ENCODE measurements at regions not wholly inside any gene's neighbourhood (a gene's known extent, or its start where the extent isn't known, plus 50 kb on each side); places are given as distances from the start of the nearest gene placed in this dataset.

DNA sequence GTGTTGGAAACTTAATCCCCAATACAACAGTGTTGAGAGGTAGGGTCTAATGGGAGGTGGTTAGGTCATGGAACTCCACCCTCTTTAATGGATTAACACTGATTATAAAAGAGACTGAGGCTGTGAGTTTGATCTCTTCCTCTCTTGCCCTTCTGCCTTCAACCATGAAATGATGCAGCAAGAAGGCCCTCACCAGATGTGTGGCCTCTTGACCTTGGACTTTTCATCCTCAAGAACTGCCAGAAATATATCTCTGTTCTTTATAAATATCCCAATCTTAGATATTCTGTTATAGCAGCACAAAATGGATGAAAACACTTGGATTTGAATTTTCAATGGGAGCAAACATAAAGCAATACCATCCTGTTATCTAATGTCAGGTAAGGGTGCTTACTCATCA lies 67.6 kb downstream of the NMUR2 start:
- Mint-ChIP-seq H3K36me3 (ENCODE audit: low read depth) (no peaks in the 10 kb centered on the region), H3K27me3 (ENCODE audit: low read depth) (no peaks in the 10 kb centered on the region), H3K27ac (no peak overlapping the region), H3K4me1 (ENCODE audit: low read depth) (no peaks in the 10 kb centered on the region), H3K4me3 (no peak overlapping the region), H3K9me3 (ENCODE audit: insufficient read depth) (no peaks in the 10 kb centered on the region)
- POLR2A ChIA-PET: no interaction called here
- no peak for ATAC-seq
- CTCF ChIA-PET: interaction anchor here (0.6 kb wide), 1 partner anchor 23 kb away, joined by 3 read pairs; no protein-coding TSS in a partner anchor
- DNase-seq: no peak

DNA sequence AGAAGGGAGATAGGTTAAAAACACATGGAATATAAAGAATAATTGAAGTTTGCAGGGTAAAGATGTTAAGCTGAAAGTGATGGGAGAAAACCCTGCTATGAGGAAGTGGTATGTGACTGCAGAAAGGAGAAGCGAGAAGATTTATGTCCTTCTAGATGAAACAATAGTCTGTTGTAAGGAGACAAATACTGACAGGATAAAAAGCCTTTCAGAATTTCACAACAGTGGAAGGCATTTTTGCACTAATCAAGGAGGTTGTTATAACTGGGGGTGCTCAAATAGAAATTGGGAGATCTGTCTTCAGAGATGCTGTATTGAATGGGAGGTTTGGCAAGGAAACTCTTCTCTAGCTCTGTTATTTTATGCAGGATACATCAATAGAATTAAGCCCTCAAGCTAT lies 69.6 kb downstream of the NMUR2 start:
- H3K4me1 Mint-ChIP-seq (ENCODE audit: low read depth): no peaks in the 10 kb centered on the region
- no peaks in the 10 kb centered on the region for H3K27me3 Mint-ChIP-seq (ENCODE audit: low read depth)
- no peak for DNase-seq
- ATAC-seq: no peak
- H3K9me3 Mint-ChIP-seq (ENCODE audit: insufficient read depth): no peaks in the 10 kb centered on the region
- ChIA-PET CTCF (no interaction called here), POLR2A (no interaction called here)
- no peak overlapping the region for H3K27ac Mint-ChIP-seq
- H3K4me3 Mint-ChIP-seq: no peak overlapping the region
- no peaks in the 10 kb centered on the region for H3K36me3 Mint-ChIP-seq (ENCODE audit: low read depth)

DNA sequence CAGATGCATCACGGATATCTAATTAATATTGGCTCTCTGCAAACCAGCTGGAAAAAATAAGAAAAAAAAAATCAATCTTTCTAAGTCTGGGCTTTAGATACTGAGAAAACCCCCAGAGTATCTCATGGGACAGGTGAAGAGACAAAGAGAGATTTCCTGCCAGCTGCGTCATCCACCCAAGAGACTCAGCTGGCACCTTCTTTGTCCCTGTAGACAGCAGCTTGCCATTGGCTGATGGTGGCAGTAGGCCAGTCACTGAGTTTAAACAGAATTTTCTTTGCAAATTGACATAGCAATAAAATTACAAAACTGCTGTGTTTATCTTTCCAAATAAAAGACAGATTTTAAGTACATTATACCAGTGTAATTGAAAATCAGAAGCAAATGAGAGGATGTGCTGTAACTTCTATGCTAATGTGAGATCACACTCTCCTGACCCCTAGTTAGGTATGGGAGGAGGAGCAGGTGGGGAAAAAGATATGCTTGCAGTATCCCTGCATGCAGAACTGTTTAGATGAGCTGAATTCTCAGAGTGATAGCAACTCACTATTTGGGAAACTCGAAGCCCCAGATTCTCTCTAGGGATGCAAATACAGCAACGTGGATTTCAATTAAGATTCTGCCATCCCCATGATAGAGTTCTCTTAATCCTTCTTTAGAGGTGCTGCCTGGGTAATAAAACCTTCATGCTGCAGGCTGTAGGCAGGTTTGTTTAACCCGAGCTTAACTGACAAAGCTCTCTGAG lies 72.2 kb downstream of the NMUR2 start:
- ChIA-PET CTCF (interaction anchor here (2.0 kb wide), 1 partner anchor 17 kb away, joined by 4 read pairs; no protein-coding TSS in a partner anchor), POLR2A (no interaction called here)
- H3K9me3 Mint-ChIP-seq (ENCODE audit: insufficient read depth): no peaks in the 10 kb centered on the region
- no peaks in the 10 kb centered on the region for H3K36me3 Mint-ChIP-seq (ENCODE audit: low read depth)
- no peak overlapping the region for H3K27ac Mint-ChIP-seq
- H3K4me3 Mint-ChIP-seq: no peak overlapping the region
- ATAC-seq (no peak), DNase-seq (no peak)
- no peaks in the 10 kb centered on the region for H3K27me3 Mint-ChIP-seq (ENCODE audit: low read depth)
- no peaks in the 10 kb centered on the region for H3K4me1 Mint-ChIP-seq (ENCODE audit: low read depth)

DNA sequence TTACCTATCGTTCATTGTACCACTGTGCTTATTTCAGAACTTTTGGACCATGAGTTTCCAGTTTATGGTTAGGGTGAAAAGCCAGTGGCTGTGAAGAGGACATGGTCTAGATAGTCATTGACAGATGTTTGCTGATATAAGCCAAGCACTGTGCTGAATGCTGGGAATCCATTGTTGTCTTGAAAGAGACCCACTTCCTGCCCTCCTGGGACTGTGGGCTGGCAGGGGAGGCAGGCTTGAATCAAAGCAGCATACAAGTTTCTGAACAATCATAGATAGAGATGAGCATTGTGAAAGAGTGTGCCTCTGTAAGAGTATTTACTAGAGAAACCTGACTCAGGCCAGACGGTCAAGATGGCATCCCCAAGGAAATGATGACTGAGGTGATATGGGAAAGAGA lies 73.4 kb downstream of the NMUR2 start:
- ATAC-seq (no peak), DNase-seq (no peak)
- no peaks in the 10 kb centered on the region for H3K36me3 Mint-ChIP-seq (ENCODE audit: low read depth)
- H3K4me1 Mint-ChIP-seq (ENCODE audit: low read depth): no peaks in the 10 kb centered on the region
- no peaks in the 10 kb centered on the region for H3K27me3 Mint-ChIP-seq (ENCODE audit: low read depth)
- ChIA-PET CTCF (interaction anchor here (2.0 kb wide), 1 partner anchor 18 kb away, joined by 4 read pairs; no protein-coding TSS in a partner anchor), POLR2A (no interaction called here)
- no peak overlapping the region for H3K4me3 Mint-ChIP-seq
- H3K27ac Mint-ChIP-seq: no peak overlapping the region
- no peaks in the 10 kb centered on the region for H3K9me3 Mint-ChIP-seq (ENCODE audit: insufficient read depth)

DNA sequence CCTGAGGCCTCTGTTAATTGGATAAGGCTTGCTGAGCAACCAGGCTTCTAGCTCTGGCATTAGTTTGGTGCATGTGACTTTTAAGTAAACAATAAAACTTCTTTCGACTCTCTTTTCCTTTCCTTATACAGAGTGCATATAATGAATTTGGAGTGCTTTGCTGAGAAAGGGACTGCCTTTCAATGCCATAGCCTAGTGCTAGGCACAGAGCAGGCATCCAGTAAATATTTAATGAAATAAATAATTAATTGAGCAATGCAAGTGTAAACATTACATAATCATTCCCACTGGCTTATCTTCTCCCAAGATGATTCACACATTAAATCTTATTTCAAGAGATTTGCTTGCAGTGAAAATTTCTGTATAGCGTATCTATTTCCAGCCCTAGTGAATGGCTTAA lies 74.1 kb downstream of the NMUR2 start:
- CTCF ChIA-PET: no interaction called here
- Mint-ChIP-seq H3K27ac (no peak overlapping the region), H3K4me1 (ENCODE audit: low read depth) (no peaks in the 10 kb centered on the region), H3K27me3 (ENCODE audit: low read depth) (no peaks in the 10 kb centered on the region), H3K4me3 (no peak overlapping the region), H3K9me3 (ENCODE audit: insufficient read depth) (no peaks in the 10 kb centered on the region), H3K36me3 (ENCODE audit: low read depth) (no peaks in the 10 kb centered on the region)
- ATAC-seq (no peak), DNase-seq (no peak)
- POLR2A ChIA-PET: no interaction called here

DNA sequence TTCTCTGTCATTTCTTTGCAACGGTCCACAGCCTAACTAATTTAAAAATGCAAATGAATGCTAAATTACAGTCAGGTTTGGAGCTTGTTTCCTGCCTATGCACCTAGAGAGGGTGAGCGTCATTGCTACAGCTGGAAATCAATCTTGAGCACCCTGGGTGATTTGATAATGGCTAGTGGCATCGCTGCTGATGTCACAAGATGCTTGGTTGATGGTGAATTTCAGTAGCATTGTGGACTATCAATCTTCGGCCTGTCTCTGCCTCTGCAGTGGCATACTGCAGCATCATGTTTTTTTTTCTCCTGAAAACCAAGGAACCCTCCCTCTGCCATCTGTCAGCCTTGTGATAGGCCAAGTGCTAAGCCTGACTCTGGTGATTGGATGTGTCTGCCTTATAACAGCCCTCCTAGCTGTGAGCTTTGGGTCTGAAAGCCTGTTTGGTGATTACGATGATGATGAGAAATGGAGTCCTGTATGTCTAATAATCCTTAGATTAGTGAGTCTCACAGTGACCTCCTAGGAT lies 75.3 kb downstream of the NMUR2 start:
- ATAC-seq (no peak), DNase-seq (no peak)
- H3K9me3 Mint-ChIP-seq (ENCODE audit: insufficient read depth): no peaks in the 10 kb centered on the region
- H3K4me3 Mint-ChIP-seq: no peak overlapping the region
- no peaks in the 10 kb centered on the region for H3K27me3 Mint-ChIP-seq (ENCODE audit: low read depth)
- no peak overlapping the region for H3K27ac Mint-ChIP-seq
- ChIA-PET POLR2A (no interaction called here), CTCF (no interaction called here)
- H3K4me1 Mint-ChIP-seq (ENCODE audit: low read depth): no peaks in the 10 kb centered on the region
- H3K36me3 Mint-ChIP-seq (ENCODE audit: low read depth): no peaks in the 10 kb centered on the region

DNA sequence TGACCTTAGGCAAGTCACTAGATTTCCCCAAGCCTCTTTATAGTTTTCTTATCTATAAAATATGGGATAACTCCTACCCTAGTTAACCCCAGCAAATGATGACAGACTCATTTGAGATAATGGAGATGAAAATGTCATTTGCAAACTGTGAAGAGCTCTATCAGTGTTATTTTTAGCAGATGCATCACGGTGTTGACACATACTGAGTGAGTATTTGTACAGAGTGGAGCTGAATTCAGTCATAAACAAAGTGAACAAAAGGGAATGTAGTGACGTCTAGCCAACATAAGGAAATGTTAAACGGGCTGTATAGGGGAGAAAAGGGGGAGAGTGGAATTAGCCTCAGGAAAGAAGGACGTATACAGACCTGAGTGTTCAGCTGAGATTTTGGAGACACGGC lies 75.9 kb downstream of the NMUR2 start:
- ChIA-PET POLR2A (interaction anchor here (0.7 kb wide), 1 partner anchor 11 kb away, joined by 3 read pairs; no protein-coding TSS in a partner anchor), CTCF (no interaction called here)
- no peaks in the 10 kb centered on the region for H3K36me3 Mint-ChIP-seq (ENCODE audit: low read depth)
- DNase-seq (no peak), ATAC-seq (no peak)
- no peak overlapping the region for H3K4me3 Mint-ChIP-seq
- H3K9me3 Mint-ChIP-seq (ENCODE audit: insufficient read depth): no peaks in the 10 kb centered on the region
- H3K27ac Mint-ChIP-seq: no peak overlapping the region
- H3K4me1 Mint-ChIP-seq (ENCODE audit: low read depth): no peaks in the 10 kb centered on the region
- H3K27me3 Mint-ChIP-seq (ENCODE audit: low read depth): no peaks in the 10 kb centered on the region

DNA sequence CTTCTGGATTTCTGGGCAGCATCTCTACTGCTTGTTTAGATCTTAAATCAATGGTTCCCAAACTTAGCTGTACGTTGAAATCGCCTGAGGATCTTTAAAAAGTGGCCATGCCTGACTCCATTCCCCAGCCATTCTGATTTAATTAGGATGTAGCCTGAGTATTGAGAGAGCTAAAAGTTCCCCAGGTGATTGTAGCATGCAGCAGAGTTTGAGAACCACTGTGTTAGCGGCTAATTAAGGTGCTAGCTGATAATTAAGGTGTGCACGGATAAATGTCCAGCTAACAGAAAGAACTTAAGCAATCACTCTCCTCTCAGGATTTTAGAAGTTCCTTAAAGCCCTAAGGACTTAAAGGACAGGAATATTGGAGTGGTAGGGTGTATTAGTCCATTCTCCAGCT lies 89.1 kb downstream of the NMUR2 start:
- no peak for ATAC-seq

DNA sequence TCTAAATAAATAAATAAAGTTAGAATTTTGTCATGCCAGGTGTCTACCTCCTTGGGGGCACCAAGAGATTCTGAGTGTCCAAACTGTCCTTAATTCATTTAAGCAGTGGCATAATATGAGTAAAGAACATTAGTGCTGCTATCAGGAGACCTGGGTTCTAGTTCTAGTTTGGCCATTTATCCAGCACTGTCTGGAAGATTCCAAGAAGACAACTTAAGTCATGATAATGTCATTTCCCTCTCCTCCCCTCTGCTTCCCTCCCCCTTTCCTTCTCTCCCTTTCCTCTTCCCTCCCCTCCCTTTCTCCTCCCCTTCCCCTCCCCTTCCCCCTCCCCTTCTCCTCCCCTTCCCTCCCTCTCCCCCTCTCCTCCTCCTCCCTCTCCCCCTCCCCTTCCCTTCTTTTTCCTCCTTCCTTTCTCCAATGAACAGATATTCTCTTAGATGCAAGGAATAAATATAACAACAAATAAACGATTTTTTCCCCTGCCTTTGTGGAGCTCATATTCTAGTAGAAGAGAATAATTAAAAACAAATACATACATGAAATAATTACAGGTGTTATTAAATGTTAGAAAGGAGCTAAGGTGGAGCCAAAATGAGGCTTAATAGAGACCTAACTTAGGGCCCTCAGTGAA lies 90.8 kb downstream of the NMUR2 start:
- no peaks in the 10 kb centered on the region for H3K27me3 Mint-ChIP-seq (ENCODE audit: low read depth)
- CTCF ChIA-PET: no interaction called here

More for the DNA sequence above, 89.1 kb downstream of the NMUR2 start:
- Mint-ChIP-seq H3K9me3 (ENCODE audit: insufficient read depth) (no peaks in the 10 kb centered on the region), H3K4me1 (ENCODE audit: low read depth) (no peaks in the 10 kb centered on the region), H3K27ac (no peak overlapping the region), H3K27me3 (ENCODE audit: low read depth) (no peaks in the 10 kb centered on the region), H3K4me3 (no peak overlapping the region), H3K36me3 (ENCODE audit: low read depth) (no peaks in the 10 kb centered on the region)
- no peak for DNase-seq
- POLR2A ChIA-PET: no interaction called here
- CTCF ChIA-PET: no interaction called here

DNA sequence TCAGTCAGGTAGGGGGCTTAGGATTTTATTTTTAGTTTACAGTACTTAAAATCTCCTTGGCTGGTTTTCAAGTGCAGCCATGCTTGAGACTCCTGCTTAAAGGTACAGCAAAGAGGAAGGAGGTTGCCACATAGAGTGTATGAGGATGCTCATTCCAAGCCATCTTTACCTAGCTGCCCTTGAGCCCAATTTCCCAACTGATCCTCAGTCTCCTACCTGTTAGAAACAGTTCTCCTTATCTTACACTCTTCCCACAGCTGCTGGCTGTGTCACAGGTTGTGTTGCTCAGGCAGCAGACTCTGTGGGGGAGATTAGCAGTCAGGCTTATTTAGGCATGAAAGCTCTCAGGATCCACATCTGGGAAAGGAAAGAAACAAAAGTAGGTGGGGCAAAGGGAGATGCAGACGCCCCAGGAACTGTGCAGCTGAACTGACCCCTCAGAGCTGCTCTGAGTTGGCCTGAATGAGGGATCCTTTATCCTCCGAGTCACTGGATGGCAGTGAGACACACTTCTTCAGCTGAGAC lies 95.1 kb downstream of the NMUR2 start:
- CTCF ChIA-PET: no interaction called here
- Mint-ChIP-seq H3K27ac (no peak overlapping the region), H3K9me3 (ENCODE audit: insufficient read depth) (no peaks in the 10 kb centered on the region), H3K27me3 (ENCODE audit: low read depth) (no peaks in the 10 kb centered on the region), H3K4me1 (ENCODE audit: low read depth) (no peaks in the 10 kb centered on the region), H3K4me3 (no peak overlapping the region), H3K36me3 (ENCODE audit: low read depth) (no peaks in the 10 kb centered on the region)
- DNase-seq: no peak
- ATAC-seq: no peak
- POLR2A ChIA-PET: no interaction called here

More for the DNA sequence above, 90.8 kb downstream of the NMUR2 start:
- Mint-ChIP-seq H3K27ac (no peak overlapping the region), H3K4me1 (ENCODE audit: low read depth) (no peaks in the 10 kb centered on the region), H3K36me3 (ENCODE audit: low read depth) (no peaks in the 10 kb centered on the region), H3K9me3 (ENCODE audit: insufficient read depth) (no peaks in the 10 kb centered on the region), H3K4me3 (no peak overlapping the region)
- ATAC-seq (no peak), DNase-seq (no peak)
- POLR2A ChIA-PET: no interaction called here

DNA sequence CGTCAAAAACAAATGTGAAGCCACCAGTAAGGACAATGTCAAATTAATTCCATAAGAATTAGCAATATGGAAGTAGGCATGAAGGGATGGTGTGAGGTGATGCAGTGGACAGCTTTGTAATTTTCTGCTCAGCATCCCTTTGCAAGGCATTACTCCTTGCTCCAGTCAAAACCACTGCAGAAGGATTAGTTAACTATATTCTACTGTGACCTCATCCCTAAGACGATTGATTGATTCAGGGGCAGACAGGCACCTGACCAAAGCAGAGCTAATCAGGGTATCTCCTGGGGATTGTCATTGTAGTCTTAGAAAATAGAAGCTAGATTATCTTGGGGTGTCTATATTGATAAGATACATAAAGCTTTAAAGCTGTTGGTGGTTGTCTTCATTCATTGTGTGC lies 98.7 kb downstream of the NMUR2 start:
- Mint-ChIP-seq H3K4me3 (no peak overlapping the region), H3K27me3 (ENCODE audit: low read depth) (no peaks in the 10 kb centered on the region), H3K36me3 (ENCODE audit: low read depth) (no peaks in the 10 kb centered on the region), H3K9me3 (ENCODE audit: insufficient read depth) (no peaks in the 10 kb centered on the region), H3K27ac (no peak overlapping the region), H3K4me1 (ENCODE audit: low read depth) (no peaks in the 10 kb centered on the region)
- CTCF ChIA-PET: no interaction called here
- POLR2A ChIA-PET: no interaction called here
- ATAC-seq: no peak
- DNase-seq: no peak

DNA sequence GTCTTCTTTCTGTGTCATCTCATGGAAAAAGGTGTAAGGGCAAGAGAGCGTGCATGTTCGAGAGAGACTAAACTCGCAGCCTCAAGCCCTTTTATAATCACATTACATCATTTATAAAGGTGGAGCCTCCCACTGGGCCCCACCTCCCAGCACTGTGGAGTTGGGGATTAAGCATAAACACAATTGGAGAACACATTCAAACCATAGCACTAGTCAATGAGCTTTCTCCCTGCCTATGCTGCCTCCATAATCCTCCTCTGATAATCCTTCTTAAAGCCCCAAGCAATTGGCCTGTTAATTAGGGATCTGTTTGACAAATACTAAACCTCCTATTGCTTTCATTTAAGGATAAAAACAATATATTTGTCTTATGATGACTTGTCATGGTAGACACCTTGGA lies 99.6 kb downstream of the NMUR2 start:
- no peak for ATAC-seq
- ChIA-PET CTCF (no interaction called here), POLR2A (interaction anchor here (0.6 kb wide), 1 partner anchor 329 kb away, joined by 3 read pairs; no protein-coding TSS in a partner anchor)
- Mint-ChIP-seq H3K36me3 (ENCODE audit: low read depth) (no peaks in the 10 kb centered on the region), H3K9me3 (ENCODE audit: insufficient read depth) (no peaks in the 10 kb centered on the region), H3K27me3 (ENCODE audit: low read depth) (no peaks in the 10 kb centered on the region), H3K4me3 (no peak overlapping the region), H3K4me1 (ENCODE audit: low read depth) (no peaks in the 10 kb centered on the region), H3K27ac (no peak overlapping the region)
- no peak for DNase-seq

Data from activated CD8-positive, alpha-beta T cell treated with anti-CD3 and anti-CD28 coated beads, Interleukin-2, amount 10 ng/mL, durations not matched to agents 7 days and 5 days (primary cell).